ENCODE measurements at regions not wholly inside any gene's neighbourhood (a gene's known extent, or its start where the extent isn't known, plus 50 kb on each side); places are given as distances from the start of the nearest gene placed in this dataset.

DNA sequence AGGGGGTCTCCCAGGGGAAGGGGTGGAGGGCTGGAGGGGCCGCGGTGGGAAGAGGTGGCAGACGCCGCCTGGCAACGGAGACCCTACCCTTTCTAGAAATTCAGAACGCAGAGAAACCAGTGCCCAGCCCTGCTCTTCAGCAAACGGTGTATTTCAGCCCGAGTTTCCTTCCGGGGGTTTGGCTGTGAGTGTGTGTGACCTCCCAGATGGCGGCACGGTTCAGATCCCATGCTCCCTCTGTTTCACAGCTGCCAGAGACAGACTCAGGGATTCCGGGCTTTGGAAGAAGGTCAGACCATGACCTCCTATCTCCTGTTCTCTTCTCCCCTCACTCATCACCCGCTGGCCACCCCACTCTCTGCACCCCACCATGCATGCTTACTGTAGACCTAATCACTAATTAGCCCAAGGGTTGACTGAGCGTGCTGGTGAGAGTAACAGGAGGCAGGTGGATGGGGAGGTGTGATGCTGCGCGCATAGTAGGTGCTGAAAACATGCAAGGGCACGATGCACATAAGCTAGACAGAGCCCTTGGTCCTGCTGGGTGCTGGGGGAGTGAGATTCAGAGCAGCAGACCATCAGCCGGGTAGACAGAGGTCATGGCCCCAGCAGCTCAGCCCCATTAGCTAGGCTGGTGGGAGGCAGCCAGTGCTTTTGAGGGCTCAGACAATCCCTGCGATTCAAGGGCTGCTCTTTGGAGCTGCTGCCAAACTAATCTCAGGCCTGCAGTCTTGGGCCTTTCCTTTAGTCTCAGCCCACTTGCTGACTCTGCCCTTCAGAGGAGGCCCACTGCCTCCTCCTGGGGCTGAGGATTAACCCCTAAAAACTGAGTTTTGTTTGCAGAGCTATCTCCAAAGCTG is 256.5 kb upstream of the CADM1 start:
- DNase-seq (ENCODE audit: low read depth in 2 of 2, low spot score in 1 of 2): no peak

- DNase-seq (ENCODE audit: low read depth in 2 of 2, low spot score in 1 of 2): no peak
These were observed 255.6 kb upstream of the CADM1 start for GRCh38 chr11:115759622-115760460.

- no peak for DNase-seq (ENCODE audit: low read depth in 2 of 2, low spot score in 1 of 2)
These were observed 253.8 kb upstream of the CADM1 start for GRCh38 chr11:115758011-115758410.

DNA sequence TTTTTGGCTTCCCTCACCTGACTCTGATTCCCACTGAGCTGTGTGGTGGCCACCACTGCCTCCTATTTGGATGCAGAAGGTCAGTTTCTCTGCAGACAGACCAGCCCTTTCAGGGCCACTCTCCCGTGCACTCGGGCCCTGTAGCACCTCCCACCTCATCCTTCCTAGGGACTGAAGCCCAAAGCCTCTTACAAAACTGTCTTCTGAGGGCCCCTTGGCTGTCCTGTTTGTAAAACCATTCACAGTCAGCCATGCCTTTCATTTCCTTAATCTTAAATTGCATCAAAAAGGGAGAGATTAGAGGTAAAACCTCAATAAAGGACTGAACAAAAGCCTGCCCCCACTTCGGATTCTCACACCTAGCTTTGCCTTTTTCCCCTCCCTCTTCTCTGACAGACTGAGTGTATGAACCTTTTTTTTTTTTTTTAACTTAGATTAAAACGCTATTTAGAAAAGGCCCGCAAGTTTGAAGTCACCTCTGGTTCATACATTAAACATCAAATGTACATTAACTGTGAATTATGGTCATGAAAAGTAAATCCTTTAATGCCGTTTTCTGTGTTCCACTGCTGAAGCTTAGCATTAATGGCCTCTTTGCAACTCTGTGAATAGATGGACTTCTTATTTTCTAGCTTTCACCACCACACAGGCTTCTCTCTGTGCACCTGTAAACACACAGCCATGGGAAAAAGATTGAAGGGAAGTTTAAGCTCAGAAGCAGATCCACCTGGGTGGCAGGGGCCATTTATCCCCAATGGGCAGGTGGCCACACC is 247.2 kb upstream of the CADM1 start:
- no peak for DNase-seq (ENCODE audit: low read depth in 2 of 2, low spot score in 1 of 2)

DNA sequence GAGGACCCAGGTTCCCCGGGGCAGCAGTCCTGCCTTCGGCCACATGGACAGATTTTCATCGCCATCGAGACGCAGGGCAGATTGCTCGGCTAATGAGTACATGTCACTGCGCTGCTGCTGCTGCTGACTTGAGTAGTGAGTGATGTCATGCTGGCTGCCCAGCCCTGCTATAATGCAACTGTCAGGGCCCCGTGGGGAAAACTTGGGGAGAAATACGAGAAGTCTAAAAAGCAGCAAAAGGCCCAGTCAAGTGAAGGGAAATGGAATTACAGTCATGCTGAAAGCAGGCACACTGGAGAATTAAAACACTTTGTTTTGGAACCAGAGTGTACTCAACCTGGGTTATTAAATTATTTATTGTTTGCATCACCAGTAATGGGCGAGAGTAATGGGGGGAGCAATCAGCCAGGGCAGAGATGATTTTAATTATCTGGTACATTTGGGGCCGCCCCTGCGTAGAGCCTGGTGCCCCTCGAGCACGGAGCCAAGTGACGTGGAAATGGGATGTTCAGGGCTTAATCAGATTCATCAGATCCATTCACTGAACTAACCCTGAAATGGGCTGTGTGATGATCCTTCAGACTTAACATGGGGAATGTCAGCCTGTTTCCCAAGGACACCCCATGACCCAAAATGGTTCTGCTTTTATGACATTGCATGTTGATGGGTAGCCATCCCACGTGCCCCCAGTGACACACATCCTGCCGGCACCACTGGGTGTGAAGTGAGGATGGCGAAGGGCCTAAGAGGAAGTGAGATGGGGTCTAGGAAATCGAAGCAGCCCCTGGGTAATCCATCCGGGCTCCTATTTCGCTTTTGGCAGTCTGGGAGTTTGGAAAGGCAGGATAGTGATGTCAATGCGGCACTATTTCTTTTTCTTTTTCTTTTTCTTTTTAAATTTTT is 241.6 kb upstream of the CADM1 start:
- no peak for DNase-seq (ENCODE audit: low read depth in 2 of 2, low spot score in 1 of 2)

- DNase-seq (ENCODE audit: low read depth in 2 of 2, low spot score in 1 of 2): no peak
These were observed 240.9 kb upstream of the CADM1 start for GRCh38 chr11:115745066-115745465.

GRCh38 chr11:115743719-115744118 is 239.5 kb upstream of the CADM1 start:
- DNase-seq (ENCODE audit: low read depth in 2 of 2, low spot score in 1 of 2): no peak

GRCh38 chr11:115741376-115742107 is 237.3 kb upstream of the CADM1 start:
- DNase-seq (ENCODE audit: low read depth in 2 of 2, low spot score in 1 of 2): no peak

DNA sequence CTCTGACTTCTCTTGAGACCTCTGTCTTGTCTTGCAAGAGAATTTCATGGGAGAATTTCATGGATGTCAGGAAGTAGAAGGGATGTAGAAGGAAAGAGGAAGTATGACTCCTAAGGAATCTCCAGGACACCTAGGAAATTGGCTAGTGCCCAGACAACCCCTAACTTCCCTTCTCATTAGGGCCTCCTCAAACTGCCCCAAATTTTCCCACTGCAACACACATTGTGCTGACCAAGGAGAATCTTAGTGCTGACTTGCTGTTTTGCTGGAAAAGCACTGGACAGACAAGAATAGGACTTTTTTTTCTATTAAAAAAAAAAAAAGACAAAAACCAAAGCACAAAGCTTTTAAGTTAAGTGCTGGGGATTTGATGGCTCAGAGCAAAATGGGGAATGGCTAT is 236.1 kb upstream of the CADM1 start:
- no peak for DNase-seq (ENCODE audit: low read depth in 2 of 2, low spot score in 1 of 2)

DNA sequence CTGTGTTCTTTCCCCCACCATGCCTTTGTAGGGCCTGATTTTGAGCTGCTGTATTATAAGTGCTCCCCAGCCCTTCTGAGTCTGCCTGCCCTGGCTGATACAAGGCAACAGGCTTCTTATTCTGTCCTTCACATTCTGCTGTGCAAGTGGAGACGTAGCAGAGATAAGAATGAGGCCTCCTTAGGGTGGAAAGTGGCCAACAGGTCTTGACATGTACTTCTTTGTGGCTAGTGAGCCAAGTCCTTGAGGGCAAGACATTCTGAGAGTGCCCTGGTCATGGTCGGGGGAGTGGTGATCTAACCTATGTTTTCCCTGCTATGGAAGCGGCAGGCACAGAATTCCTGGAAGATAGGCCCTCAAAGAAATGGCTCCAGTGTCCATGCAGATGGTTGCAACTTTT is 235.7 kb upstream of the CADM1 start:
- DNase-seq (ENCODE audit: low read depth in 2 of 2, low spot score in 1 of 2): no peak

DNA sequence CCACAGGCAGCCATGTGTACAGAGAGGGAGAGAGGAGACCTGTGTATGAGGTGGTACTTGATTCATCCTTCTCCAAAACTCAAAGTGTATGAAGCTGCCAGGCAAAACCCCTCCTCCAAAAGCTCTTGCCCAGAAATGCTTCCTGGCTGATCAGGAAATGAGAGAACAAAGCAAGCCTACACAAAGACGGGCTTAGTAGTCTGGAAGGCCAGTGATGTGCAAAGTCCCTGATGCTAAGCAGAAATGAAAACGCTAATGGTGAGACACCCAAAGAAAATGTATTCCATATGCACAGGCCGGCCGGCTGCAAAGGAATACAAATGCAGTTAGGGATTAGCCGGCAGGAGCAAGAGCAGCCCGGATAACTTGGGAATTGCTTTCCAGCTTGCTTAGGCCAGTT is 234.9 kb upstream of the CADM1 start:
- no peak for DNase-seq (ENCODE audit: low read depth in 2 of 2, low spot score in 1 of 2)

DNA sequence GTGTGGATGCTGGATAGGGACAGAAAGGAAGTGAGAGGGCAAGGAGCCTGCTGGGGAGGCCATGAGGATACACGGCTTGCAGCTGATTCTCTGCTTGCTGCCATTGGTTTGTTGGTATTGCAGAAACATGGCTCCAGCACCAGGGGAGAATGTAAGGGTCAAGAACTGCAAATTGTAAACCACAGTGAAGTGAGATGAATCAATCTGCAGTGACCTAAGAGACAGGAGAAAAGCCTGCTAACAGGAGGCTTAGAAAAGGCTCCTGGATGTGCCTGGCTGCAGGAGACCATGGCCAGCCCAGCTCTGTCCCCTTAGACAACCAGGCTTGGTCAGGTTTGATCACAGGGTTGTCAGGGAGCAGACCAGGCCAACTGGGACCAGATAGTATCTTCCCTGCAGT is 233.7 kb upstream of the CADM1 start:
- no peak for DNase-seq (ENCODE audit: low read depth in 2 of 2, low spot score in 1 of 2)

- no peak for DNase-seq (ENCODE audit: low read depth in 2 of 2, low spot score in 1 of 2)
These were observed 231.9 kb upstream of the CADM1 start for GRCh38 chr11:115736146-115736545.

- no peak for DNase-seq (ENCODE audit: low read depth in 2 of 2, low spot score in 1 of 2)
These were observed 220.5 kb upstream of the CADM1 start for GRCh38 chr11:115724666-115725065.

DNA sequence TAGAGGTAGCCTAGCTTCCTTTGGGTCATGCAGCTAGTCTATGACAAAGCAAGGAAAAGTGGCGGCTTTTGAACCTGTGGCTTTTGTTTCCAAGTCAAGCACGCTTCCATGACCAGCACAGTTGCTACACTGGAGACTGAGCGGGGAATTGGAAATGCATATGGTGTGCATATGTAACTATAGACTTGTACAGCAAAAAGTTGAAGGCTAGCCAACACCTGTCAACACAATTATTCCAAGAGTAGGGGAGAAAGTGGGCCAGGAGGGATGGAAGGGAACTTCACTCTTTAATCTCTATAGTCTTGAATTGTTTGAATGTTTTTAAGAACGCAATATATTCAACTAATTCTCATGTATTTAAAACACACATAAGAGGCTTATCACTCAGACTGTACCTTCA is 218.5 kb upstream of the CADM1 start:
- DNase-seq (ENCODE audit: low read depth in 2 of 2, low spot score in 1 of 2): no peak

DNA sequence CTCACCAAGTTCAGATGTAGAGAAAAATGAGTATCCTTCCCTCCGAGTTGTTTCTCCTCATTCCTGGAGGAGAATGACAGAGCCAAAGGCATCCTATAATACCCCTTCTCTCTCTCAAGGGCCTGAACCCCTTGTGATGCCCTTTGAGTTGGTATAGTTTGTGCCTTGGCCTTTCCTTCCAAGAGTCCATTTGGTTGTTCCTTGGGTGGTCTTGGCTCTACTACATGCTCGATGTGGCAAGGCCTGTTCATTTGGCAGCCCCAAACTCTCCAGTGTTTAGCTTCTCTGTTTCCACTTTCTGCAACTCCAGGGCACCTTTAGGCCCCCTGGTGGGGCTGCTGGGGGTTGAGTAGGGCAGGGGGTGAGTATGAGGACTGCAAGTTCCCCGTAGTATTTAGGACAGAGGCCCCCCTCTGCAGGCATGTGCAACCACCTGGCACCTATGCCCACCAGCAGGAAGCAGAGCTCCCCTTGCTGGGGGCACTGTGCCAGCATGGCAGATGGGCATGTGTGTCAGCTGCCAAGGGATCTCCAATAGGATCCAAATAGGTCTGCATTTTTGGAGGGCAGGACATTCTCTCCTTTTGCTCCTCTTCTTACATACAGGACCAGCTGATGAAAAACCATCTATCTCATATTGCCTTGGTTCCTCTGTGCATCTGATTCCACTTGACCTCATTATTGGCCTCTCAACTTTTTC is 217.2 kb upstream of the CADM1 start:
- DNase-seq (ENCODE audit: low read depth in 2 of 2, low spot score in 1 of 2): no peak

- no peak for DNase-seq (ENCODE audit: low read depth in 2 of 2, low spot score in 1 of 2)
These were observed 216.5 kb upstream of the CADM1 start for GRCh38 chr11:115720602-115721245.

- no peak for DNase-seq (ENCODE audit: low read depth in 2 of 2, low spot score in 1 of 2)
These were observed 214.7 kb upstream of the CADM1 start for GRCh38 chr11:115718945-115719344.

DNA sequence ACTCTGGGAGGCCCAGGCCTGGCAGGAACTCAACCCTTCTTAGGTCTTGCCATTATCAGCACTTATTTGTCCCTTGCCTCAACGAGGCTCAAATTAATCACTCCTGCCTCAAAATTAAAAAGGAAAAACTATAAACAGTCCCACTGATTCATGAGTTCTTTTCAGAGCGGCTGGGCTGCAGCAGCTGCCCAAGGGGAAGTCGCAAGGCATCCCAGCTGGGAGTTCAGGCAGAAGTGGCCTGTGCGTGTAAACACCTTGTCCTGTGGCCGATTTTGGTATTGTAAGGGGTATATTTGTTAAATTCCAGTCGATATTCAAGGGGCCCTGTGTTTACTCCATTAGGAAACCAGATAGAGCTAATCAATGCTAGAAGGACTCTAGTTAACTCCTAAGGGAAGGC is 213.9 kb upstream of the CADM1 start:
- DNase-seq (ENCODE audit: low read depth in 2 of 2, low spot score in 1 of 2): no peak
